DOHH2 (cell line): ENCODE measurements at regions not wholly inside any gene's neighbourhood (a gene's known extent, or its start where the extent isn't known, plus 50 kb on each side); places are given as distances from the start of the nearest gene placed in this dataset.

Experiments
- H3F3A ChIP-seq: fragments of 200-600 bp; sonication (generic), shearing (Covaris generic); 2 replicates; pipeline ENCODE4 v1.6.0; 2016; ENCODE audit warnings: antibody characterized with exemption, mild to moderate bottlenecking; ENCODE audit not compliant: control insufficient read depth, insufficient read depth
- H3K27ac ChIP-seq: fragments of 200-600 bp; sonication (generic); 2 replicates; pipeline ENCODE4 v1.5.1; 2014; ENCODE audit warnings: low read depth, mild to moderate bottlenecking, low read length, moderate library complexity
- H3K27me3 ChIP-seq: fragments of 200-600 bp; sonication (generic); 2 replicates; pipeline ENCODE4 v1.6.1; 2014; ENCODE audit warnings: mild to moderate bottlenecking, low read length, mixed read lengths; ENCODE audit not compliant: control insufficient read depth
- H3K36me3 ChIP-seq: fragments of 200-600 bp; sonication (generic); 2 replicates; pipeline ENCODE4 v1.6.1; 2014; ENCODE audit warnings: mild to moderate bottlenecking, low read length, moderate library complexity, mixed read lengths; ENCODE audit not compliant: control insufficient read depth
- H3K4me1 ChIP-seq: fragments of 200-600 bp; sonication (generic); 2 replicates; pipeline ENCODE4 v1.6.1; 2014; ENCODE audit warnings: mild to moderate bottlenecking, low read length, mixed read lengths; ENCODE audit not compliant: control insufficient read depth
- H3K4me2 ChIP-seq: fragments of 200-600 bp; sonication (generic); 2 replicates; pipeline ENCODE4 v1.6.0; 2014; ENCODE audit warnings: mild to moderate bottlenecking, low read length, moderate library complexity
- H3K4me3 ChIP-seq: fragments of 200-600 bp; sonication (generic); 2 replicates; pipeline ENCODE4 v1.5.1; 2014; ENCODE audit warnings: mild to moderate bottlenecking, low read length, mixed read lengths
- H3K79me2 ChIP-seq: fragments of 200-600 bp; sonication (generic); 2 replicates; pipeline ENCODE4 v1.6.1; 2014; ENCODE audit warnings: mild to moderate bottlenecking, low read length, mixed read lengths; ENCODE audit not compliant: control insufficient read depth
- H3K9me2 ChIP-seq: fragments of 200-600 bp; sonication (generic); replicated peaks from 2 replicates; pipeline ENCODE4 v1.6.1; 2014; ENCODE audit warnings: mild to moderate bottlenecking, low read length, mixed read lengths; ENCODE audit not compliant: control insufficient read depth
- H3K9me3 ChIP-seq: fragments of 200-600 bp; sonication (generic); 2 replicates; pipeline ENCODE4 v1.6.1; 2014; ENCODE audit warnings: antibody characterized with exemption, low read length, mixed read lengths; ENCODE audit not compliant: control insufficient read depth, insufficient read depth
- H4K20me1 ChIP-seq: fragments of 200-600 bp; sonication (generic); 2 replicates; pipeline ENCODE4 v1.6.0; 2014; ENCODE audit warnings: low read depth, mild to moderate bottlenecking, antibody characterized with exemption, low read length, moderate library complexity; ENCODE audit not compliant: control insufficient read depth, insufficient read depth
- EZH2phosphoT487 ChIP-seq: fragments of 200-600 bp; sonication (generic); IDR thresholded peaks from 2 replicates; pipeline ENCODE4 v1.6.1; 2017; ENCODE audit warnings: borderline replicate concordance, mild to moderate bottlenecking, antibody characterized with exemption, low read length, moderate library complexity, mixed read lengths
- TF ChIP-seq, protein P1 (sequence below): fragments of 200-600 bp; sonication (generic); IDR thresholded peaks from one replicate; pipeline ENCODE4 v1.5.1; 2014; ENCODE audit warnings: antibody characterized with exemption, mild to moderate bottlenecking, low read depth, low read length; ENCODE audit not compliant: poor library complexity, severe bottlenecking

DNA sequence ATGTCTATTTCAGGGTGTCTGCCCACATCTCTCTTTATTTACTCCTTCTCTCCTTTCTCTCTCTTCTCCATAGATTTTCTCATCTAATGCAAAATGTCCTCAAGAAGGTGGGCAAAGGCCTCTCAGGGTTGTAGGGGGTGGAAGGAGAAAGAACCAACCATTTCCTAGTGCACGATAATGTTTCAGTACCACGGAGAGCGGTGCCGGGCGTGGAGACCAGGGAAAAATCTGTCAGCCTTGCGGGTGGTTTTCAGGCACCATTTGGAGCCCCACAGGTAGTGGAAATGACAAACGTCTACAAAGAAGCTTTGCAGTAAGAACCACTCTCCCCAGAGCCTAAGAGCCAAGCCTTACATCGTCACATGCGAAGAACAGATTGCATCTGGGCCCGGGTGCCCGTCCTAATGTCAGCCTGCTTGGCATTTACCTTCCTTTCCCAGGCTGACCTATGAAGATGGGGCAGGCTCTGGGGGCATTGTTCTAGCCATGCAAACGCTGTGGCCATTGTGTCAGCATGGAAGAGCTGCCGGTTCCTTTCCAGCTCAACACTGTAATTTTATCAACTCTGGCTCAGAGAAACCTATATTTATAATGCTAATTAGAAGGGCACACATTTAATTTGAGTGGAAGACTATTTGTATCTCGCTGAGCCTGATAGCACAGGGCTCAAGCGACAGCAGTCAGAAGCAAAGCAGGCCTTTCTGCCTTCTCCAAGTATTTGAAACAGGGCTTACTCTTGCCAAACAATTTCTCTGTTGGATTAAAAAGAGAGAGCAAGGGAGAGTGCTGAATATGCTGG is 430.1 kb upstream of the WWC1 start:
- Histone ChIP-seq H3K79me2 (no peaks in the 10 kb centered on the region), H3K36me3 (no peaks in the 10 kb centered on the region), H4K20me1 (no peaks in the 10 kb centered on the region), H3K9me3 (no peaks in the 10 kb centered on the region), H3K9me2 (no peaks in the 10 kb centered on the region), H3K27me3 (no peaks in the 10 kb centered on the region), H3K4me1 (no peaks in the 10 kb centered on the region), H3K4me3 (no peak overlapping the region), H3F3A (no peaks in the 10 kb centered on the region), H3K4me2 (no peak overlapping the region), H3K27ac (no peak overlapping the region)
- TF ChIP-seq, protein P1, sequence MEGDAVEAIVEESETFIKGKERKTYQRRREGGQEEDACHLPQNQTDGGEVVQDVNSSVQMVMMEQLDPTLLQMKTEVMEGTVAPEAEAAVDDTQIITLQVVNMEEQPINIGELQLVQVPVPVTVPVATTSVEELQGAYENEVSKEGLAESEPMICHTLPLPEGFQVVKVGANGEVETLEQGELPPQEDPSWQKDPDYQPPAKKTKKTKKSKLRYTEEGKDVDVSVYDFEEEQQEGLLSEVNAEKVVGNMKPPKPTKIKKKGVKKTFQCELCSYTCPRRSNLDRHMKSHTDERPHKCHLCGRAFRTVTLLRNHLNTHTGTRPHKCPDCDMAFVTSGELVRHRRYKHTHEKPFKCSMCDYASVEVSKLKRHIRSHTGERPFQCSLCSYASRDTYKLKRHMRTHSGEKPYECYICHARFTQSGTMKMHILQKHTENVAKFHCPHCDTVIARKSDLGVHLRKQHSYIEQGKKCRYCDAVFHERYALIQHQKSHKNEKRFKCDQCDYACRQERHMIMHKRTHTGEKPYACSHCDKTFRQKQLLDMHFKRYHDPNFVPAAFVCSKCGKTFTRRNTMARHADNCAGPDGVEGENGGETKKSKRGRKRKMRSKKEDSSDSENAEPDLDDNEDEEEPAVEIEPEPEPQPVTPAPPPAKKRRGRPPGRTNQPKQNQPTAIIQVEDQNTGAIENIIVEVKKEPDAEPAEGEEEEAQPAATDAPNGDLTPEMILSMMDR = no peak
- TF ChIP-seq EZH2phosphoT487 = no peak

DNA sequence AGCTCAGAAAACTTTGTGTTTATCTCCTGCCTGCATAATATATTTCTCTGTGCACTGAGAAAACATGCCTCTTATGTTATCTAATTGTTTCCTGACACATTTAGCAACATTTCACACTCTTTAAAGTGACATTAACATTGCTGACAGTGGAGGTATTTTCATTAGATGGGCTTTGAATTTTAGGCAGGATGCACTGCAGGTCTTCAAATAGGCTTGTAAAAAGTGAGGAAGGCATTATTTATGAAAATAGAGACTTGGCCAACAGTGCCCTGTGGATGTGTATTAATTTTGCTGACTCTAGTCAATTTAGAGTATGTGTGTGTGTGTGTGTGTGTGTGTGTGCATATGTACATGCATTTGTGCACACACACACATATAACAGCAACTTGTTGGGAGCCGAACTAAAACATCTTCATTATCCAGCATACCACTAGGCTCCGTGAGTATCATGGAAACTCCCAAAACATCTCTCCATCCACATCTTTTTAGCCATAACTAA is 429.5 kb upstream of the WWC1 start:
- H3K4me3 ChIP-seq = no peak overlapping the region
- no peaks in the 10 kb centered on the region for H3K9me2 ChIP-seq
- no peaks in the 10 kb centered on the region for H4K20me1 ChIP-seq
- no peaks in the 10 kb centered on the region for H3F3A ChIP-seq
- H3K36me3 ChIP-seq = no peaks in the 10 kb centered on the region
- H3K9me3 ChIP-seq = no peaks in the 10 kb centered on the region
- no peaks in the 10 kb centered on the region for H3K27me3 ChIP-seq
- H3K4me1 ChIP-seq = no peaks in the 10 kb centered on the region
- TF ChIP-seq EZH2phosphoT487 = no peak
- TF ChIP-seq, protein P1 = no peak
- no peak overlapping the region for H3K4me2 ChIP-seq
- H3K27ac ChIP-seq = no peak overlapping the region
- H3K79me2 ChIP-seq = no peaks in the 10 kb centered on the region

DNA sequence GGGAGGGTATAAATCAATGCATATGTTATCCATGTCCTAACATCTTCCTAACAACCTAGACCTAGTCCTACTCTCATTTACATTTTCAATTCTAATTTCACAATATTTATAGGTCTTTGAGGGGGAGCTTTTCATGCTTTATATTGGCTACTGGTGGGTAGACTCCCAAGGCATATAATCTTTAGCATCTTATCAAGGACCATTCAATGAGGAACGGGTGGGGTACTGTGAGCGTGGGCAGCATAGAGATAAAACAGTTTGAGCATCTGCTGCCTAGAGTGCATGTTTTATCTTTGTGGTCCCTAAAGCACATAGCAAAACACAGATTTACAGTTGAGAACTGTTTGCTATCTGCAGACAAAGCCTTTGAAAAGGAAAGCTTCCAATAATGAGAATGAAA is 427.6 kb upstream of the WWC1 start:
- Histone ChIP-seq H3K79me2 (no peaks in the 10 kb centered on the region), H3F3A (no peaks in the 10 kb centered on the region), H3K9me2 (no peaks in the 10 kb centered on the region), H3K36me3 (no peaks in the 10 kb centered on the region), H3K27ac (no peak overlapping the region), H3K27me3 (no peaks in the 10 kb centered on the region), H3K4me1 (no peaks in the 10 kb centered on the region), H3K4me3 (no peak overlapping the region), H3K4me2 (no peak overlapping the region), H4K20me1 (no peaks in the 10 kb centered on the region), H3K9me3 (no peaks in the 10 kb centered on the region)
- TF ChIP-seq EZH2phosphoT487 = no peak
- TF ChIP-seq, protein P1 = no peak
